GM19239 (cell line): ENCODE measurements at regions not wholly inside any gene's neighbourhood (a gene's known extent, or its start where the extent isn't known, plus 50 kb on each side); places are given as distances from the start of the nearest gene placed in this dataset.

Experiments
- DNase-seq: peaks from one replicate; pipeline ENCODE4 v3.0.0; 2011; ENCODE audit warnings: low spot score; ENCODE audit not compliant: insufficient read length
- FAIRE-seq: peaks from 2 replicates; lab custom pipeline; 2011; peaks lifted over from hg19 to GRCh38; lab: Jason Lieb, UNC

DNA sequence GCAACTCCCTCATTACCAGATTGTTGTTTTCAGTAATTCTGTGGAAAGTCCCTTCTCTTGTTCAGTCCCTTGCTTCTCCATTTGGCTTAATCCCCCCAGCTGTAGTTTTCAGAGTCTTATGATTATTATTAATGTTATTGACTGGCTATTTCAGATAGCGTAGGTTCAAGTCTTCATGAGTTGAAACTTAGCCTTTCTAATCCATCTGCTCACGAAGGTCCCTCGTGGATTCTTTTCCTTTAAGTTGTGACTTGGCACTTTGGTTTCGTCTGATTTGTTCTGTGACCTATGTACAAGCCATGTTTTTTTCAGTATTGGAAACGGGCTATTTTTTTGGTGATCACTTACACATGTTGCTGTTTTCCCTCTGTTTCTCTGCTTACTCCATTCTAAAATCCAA, 260.3 kb downstream of the TMEM167A start:
- no peak for DNase-seq
- peak; percentile 56 for FAIRE-seq

DNA sequence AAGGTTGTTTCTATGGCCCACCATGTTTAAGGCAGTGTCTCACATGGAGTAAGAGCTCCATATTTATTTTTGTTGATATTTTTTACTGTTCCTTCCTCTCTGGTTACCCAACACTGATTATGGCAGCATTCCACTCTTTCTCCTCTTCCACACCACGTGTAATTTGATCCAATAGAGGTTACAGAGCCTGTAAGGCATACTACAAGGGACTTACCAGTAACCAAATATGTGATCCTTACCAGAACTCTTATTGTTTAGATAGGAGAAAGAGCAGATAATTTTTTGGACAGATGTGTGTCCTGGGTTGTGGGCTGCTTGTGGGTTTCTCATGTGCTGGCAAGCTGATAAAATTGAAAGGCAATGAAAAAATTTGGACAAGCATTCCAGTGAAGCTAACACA, 261.3 kb downstream of the TMEM167A start:
- no peak for FAIRE-seq
- no peak for DNase-seq

DNA sequence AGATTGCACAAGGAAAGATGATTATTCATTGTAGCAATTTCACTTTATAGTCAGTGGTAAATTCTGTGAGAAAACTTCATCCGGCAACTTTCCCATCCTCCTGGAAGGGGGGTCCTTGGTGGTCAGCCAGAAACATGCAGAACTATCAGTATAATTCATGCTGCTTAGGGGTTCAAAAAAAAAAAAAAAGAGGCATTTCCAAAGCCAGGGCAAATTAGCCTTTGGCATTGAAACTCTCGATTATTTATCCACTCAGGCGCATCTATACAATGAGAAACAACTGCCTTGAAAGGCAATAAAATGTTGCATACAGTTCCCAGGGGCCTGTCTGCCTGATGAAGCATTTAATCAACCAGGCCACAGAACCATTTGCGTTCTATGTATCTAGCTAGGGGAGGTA, 263.3 kb downstream of the TMEM167A start:
- no peak for DNase-seq
- FAIRE-seq: no peak

DNA sequence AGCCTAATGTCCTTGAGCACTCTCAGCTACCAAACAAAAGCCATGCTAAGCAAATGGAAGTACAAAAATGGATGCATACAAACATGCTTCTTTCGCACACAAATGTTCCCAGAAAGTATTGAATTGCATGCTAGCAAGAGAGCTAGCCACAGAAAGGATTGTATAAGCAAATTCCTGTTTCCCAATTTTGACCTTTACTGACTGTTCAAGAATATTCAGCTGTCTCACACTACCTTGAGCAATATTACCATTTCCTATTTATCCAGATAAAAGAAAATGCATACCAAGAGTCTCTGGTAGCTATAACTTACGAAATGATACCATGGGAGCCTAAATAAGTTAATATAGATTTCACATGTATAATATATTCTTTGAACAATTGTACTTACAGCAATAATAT, 264.6 kb downstream of the TMEM167A start:
- DNase-seq (no peak), FAIRE-seq (no peak)

DNA sequence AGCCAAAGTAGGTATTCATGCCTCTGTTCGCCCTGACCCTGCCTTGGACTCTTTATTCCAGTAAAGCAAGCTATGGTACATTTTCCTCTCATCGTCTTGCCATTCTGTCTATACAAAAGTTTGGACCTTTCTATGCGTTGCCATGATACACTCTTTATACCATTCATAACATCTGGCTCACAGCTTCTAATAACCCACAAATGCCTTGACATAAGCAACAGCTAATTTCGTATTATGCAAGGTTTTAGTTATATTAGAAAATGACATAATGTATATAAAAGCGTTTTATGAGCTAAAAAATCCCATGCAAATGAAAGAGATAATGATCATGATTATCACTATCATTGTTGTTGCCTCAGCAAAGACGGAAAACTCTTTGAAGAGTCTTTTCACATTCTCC, 265.7 kb downstream of the TMEM167A start:
- DNase-seq: no peak
- FAIRE-seq: no peak

DNA sequence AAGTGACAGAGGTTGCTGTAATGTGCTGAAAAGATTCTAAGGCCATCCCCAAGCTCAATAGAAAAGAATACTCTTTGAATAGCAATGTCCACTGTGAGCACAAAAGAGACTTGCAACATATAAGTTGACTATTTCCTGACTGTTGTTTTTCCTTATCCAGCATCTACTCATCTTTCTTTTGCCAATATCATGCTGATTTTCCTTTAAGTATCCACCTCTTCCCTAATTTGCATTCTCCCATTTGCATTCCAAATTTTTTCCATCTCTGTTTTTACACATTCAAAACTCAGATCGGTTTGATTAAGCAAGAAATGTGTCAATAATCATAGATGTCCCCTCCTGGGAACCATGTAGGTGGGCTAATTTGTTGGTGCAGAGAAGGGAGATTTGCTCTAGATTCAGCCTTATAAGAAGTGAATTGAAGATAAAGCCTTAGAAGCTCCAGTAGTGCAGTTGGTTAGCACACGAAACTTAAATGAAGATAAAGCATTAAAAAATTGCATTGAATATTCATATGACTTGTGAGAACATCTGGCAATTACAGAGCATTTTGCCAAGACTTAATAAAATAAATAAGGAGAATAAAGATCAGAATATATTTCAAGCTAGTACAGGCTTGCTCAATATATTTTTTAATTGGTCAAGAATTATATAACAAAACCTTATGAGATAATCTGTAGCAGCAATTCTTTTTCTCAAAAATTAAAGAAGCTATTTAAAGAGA, 267.6 kb downstream of the TMEM167A start:
- FAIRE-seq: no peak
- no peak for DNase-seq

DNA sequence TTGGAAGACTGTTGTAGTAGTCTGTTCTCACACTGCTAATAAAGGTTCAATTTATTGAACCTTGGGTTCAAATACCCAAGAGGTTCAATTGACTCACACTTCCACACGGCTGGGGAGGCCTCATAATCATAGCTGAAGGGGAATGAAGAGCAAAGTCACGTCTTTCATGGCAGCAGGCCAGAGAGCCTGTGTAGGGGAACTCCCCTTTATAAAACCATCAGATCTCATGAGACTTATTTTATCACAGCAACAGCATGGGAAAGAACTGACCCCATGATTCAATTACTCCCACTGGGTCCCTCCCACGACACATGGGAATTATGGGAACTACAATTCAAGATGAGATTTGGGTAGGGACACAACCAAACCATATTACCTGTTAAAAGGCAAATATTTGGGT, 268.2 kb downstream of the TMEM167A start:
- DNase-seq (no peak), FAIRE-seq (no peak)

DNA sequence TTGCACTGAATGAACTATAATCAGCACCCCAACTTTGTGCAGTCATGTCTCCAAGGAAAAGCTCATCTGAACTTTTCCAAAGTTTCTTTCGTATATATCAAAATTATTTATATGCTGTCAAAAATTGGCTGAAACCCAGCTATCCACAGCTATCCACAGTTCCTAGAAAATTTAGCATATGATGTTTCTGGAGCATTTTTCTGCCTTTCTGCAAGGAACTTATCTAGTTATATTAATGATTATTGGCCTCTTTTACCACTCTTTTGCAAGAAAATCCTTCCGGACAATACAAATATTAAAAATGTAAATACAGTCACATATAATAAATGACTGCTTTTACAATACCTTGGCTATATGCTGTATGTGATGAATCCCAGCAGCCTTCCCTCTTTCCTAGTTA, 270.2 kb downstream of the TMEM167A start:
- no peak for FAIRE-seq

DNA sequence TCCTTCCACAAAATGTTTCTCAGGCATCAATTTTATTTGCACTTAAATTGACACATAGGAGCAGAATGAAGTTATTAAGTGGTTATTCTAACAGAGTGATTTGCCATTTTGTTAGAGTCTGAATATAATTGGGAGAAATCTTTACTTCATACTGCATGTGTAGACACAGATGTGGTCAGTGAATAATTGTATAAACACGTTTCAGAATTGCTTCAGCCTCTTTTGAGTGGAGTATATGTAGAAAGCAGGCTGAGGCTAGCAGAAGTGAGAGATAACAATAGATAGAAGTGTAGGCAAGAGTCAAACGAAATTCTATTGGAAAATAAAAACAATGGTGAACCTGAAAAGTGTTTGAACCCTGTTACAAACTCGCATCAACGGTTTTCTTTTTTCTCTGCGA, 270.7 kb downstream of the TMEM167A start:
- DNase-seq (no peak), FAIRE-seq (no peak)

More for the DNA sequence above, 270.2 kb downstream of the TMEM167A start:
- DNase-seq: no peak

DNA sequence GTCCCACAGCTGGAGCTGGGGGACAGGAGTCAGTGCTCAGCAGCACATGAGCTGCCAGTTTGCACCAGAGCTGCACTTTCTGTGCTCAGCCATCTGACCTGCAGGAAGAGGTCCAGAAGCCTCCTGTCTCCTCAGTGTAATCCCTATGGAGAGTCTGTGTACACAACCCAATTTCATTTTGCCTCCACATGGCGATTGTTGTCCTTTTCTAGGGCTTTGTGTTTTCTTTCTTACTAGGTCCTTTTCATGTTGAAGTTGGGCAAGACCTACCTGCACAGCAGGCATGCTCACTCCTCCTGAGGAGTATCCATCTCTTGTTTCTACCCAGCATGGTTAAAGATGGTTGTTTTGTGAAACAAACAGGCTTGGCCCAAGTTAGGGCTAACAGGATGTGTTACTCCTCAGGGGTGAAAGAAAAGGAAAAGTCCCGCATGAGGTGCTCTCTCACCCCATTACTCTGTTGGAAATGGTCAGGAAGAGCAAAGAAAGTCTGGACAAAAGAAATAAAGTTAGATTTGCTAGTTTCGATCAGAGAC, 273.0 kb downstream of the TMEM167A start:
- DNase-seq (no peak), FAIRE-seq (no peak)

DNA sequence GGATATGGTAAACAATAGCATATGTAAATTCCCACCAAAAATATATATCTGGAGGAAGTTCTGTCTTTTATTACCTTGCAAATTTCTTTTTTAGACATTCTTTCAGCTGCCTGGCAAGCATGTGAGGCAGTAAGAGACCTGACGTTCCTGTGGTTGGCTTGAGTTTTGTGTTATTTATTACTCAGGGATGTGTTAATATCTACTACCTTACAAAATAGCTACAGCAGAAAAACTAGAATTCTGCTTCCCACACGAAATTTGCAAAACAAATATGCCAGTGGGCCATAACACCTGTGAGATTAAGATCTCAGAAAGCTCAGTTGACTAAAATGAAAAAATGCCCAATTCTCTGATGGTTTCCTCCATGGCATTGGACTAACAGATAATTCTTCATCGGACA, 274.2 kb downstream of the TMEM167A start:
- no peak for FAIRE-seq
- DNase-seq: no peak

DNA sequence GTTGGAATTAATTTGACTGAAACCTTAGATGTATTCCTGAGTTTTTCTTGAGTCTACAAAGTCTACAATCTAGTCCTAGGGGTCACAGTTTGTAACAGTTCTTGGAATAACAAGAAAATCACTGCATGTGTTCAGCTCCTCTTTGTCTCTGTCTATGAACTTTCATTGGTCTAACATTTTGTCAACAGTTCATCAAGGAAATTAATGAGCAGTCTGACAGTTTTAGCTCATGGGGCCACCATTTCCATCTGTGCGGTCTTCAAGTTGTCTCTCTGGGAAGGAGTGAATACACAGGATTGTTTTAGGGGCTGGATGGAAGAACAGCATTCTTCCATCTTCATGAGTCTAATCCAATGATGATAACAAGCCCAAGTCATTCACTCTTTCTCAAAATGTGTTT, 276.4 kb downstream of the TMEM167A start:
- no peak for DNase-seq
- no peak for FAIRE-seq

DNA sequence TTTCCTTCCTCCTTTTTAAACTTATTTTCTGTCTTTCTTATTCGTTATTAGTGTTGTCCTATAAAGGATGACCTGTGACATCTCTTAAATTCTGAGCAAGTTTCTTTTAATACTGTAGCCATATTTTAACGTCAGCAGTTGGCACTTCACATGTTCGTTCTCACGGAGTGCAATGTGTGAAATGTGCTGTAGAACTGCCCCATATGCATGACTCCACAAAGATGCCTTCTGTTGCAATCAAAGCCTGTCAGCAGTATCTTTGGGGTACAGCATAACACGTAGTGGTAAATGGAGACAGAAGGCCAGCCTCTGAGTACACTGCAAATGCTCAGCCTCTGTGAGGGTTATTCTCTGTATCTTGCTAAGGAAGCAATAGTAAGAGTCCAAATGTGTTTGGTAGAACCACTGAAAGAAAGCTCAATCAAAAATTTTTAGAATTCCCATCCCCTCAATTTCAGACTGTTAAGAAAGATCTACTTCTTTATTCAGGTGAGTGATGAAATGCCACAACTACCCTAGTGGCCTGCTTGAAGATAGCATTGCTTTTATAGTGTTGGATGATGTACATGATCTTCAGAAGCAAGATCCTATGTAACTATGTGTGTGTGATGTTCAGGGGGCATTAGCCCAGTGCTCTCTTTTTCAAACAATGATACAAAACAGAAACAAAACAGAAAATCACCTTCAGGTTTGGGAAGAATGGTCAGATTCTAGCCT, 277.7 kb downstream of the TMEM167A start:
- FAIRE-seq (no peak), DNase-seq (no peak)

DNA sequence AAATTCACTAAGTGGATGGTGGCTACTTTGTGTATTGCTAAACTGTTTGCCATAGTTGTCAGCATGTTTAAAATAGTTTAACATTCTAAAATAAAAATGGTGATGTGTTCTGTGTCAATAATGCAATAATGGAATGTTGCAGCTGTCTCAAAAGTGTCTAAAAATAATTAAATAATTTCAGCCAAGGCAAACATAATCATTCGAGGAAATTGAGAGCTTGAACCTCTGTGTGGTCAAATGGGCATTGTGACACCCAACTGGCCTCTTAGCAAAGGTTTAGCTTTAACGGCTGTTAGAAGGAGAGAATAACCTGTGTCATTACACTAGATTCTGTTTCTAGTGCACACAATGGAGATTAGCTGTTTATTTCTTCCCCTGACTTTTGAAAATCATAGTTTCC, 278.5 kb downstream of the TMEM167A start:
- no peak for DNase-seq
- no peak for FAIRE-seq

DNA sequence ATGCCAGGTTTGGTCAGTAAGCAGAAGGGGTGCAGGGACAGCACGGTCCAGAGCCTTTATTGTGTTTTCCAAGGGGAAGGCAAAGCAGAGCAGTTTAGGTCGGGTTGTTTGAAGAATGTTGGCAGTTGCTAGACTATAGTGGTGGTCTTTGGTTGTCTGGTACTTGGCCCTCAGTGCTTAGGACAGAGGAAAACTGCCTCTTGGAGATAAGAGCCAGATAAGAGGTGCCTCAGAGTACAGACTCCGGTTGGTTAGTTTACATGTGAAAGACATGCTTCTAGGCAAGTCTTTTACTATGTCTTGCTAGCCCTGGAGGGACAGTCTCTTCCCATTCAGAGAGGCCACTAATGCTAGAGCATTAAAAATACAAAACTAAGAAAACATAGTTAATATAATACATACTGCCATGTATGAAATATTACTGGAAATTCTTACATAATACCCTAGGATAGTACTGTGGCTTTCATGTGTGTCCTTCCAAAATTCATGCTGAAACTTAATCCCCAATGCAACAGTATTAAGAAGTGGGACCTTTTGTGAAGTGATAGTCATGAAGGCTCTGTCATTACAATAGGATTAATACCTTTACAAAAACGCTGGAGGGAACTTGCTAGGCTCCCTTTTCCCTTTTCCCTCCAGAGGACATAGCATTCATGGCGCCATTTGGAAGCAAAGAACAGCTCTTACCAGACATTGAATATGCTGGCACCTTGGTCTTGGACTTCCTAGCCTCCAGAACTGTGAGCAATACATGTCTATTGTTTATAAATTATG, 280.4 kb downstream of the TMEM167A start:
- no peak for FAIRE-seq
- no peak for DNase-seq

DNA sequence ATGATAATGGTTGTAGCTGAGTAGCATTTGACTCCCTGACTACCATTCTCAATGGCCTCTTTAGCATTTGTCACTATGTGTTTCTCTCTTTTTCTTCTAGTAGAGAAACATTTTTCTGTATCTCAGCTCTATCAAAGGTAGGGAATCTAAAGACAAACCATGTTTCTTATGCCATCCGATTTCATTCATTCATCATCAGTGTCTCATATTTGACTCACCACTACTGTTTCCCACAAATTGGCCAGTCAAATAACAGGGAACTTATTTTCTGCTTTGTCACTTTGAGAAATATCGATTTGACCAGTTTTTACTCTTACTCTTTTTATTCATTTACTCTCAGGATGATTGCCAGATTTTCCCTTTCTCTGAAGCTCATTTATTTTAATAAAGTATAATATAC, 282.3 kb downstream of the TMEM167A start:
- FAIRE-seq (no peak), DNase-seq (no peak)

DNA sequence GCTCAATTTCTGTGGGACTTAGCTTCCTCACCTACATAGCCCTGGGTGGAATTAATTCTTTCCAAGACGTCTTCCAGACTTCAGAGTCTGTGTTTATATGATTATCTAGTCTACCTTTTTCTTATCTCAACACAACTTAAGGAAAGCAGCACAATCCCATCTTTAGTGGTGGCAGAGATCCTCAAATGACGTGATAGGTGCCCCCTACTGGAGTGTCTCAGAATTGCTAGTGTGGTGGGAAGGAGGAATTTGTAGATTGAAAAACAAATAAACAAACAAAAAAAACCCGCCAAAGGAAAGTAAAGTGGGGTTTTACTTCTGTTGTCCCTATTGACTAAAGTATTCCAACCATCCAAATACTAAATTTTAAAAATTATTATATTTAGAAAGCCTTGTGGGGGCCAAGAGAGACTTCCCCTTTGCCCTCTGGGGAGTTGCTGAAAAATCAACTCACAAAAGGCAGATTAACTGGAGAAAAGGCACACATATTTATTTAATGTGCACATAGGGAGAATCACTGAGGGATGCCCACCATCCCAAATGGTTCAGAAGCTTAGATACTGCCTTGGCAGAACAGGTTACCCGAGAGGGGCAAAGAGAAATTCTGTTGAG, 283.3 kb downstream of the TMEM167A start:
- DNase-seq (no peak), FAIRE-seq (no peak)

DNA sequence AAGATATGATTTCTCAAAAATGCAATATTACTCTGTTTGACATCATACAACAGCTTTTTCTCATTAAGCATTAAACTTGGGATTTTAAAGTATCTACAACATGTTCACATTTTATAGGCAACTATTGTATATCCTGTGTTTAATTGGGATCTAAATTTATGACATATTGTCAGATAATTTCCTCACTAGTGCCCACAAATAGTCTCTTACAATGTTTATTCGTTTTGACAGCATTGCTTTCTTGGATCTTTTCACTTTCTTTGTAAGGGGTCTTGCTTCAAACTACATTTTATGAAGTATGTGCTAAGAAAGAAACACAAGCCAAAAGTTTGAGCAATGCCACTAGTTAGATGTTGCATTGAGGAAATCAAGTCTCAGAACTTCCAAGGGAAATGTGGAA, 285.1 kb downstream of the TMEM167A start:
- DNase-seq (no peak), FAIRE-seq (no peak)

DNA sequence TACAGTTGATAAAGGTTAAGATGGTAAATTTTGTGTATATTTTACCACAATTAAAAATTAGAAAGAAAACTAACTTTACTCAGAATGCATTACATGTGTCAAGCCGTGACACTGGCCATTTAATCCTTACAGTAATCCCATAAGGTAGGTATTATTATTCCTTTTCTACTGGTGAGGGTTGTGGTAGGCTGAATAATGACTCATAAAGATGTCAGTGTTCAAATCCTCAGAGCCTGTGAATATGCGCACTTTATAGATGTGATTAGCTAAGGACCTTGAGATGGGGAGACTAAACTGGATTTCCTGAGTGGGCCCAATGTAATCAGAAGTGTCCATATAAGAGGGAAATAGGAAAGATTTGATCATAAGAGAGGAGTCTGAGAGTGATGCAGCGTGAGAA, 288.1 kb downstream of the TMEM167A start:
- DNase-seq: no peak
- no peak for FAIRE-seq

DNA sequence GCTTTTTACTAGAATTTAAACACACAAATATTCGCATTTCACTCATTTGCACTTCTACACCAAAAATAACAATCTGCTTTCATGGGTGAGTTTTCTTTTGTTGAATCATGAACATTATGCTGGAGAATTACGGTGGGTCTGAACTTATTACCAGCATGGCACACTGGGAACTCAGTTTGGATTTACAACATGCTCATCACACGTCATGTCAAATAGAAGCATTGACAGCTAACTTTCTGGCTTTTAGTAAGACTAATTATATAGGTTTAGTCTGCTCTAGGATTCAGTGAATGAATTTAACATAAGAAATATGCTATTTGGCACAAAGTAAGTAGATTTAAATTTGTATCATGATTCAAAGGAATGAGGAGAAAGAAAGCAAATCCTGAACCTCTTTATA, 290.4 kb downstream of the TMEM167A start:
- FAIRE-seq: no peak
- DNase-seq: no peak
